HK-2 (cell line): ENCODE measurements at regions not wholly inside any gene's neighbourhood (a gene's known extent, or its start where the extent isn't known, plus 50 kb on each side); places are given as distances from the start of the nearest gene placed in this dataset.
A peak's percentile ranks its signal among the peaks of the same experiment; 100 is the strongest.

Experiments used
- DNase-seq: peaks from one replicate; pipeline ENCODE4 v3.0.0-alpha.2; 2018; ENCODE audit not compliant: unreplicated experiment

DNA sequence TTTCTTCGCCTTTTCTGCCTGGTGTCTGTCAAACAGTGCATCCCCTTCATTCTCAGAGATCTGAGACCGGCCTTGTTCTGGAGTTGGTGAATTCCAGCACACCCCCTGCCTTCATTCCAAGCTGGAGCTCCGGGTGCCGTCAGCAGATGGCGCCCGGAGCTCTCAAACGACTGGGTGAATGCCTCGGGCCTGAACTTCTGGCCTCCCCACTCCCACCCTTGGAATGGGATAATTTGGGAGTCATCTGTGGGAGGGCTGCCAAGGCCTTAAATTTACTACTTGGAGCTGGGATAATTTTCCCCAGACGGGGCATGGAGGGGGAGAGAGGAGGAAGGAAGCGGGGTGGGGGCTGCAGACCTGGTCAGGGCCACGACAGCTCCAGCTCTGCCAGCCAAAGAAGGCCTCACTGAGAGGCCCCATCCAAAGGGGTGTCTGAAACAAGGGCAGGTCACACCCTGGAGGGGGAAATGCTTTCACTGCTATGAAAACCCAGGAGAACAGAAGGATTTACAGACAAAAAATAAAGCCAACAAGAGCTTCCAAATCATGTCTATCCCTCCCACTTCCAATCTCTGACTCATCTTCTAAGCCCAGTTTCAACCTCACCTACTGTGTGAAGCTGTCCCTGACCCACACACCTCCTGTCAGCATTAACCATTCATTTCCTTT is 187.9 kb downstream of the OPA1 start:
- DNase-seq = peak; percentile 70

DNA sequence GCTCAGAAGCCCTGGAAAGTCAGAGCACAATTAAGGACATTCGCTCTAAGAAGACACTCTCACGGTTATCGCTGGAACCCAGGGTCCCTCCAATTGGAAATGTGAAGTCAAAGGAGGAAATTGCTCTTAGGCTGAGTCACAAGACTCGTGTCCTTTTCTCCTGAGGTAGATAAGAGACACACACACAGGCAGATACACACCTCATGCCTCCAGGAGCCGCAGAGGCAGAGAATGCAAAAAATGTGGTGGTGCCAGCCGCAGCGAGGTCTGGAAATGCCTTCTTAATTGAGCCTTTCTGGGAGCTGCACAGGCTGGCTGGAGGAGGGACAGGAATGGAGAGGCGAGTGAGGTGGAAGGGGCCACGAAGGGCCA is 189.3 kb downstream of the OPA1 start:
- peak; percentile 69 for DNase-seq

DNA sequence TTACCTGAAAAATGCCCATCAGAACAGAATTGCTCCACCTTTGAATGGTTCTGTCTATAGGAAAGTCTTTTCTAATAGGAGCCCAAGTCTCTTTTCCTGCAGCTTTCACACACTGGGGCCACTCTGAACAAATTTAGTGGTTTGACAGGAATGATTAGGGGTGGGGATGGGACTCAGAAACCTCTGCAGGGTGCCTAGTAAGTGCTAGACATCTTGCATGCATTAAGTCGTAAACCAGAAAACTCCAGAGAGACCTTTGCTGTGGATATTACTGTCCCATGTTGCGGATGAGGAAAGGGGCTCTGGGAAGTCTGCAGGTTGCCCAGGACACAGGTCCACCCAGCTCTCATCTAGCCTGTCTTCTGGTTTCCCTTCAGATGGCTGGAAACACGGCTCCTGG is 189.7 kb downstream of the OPA1 start:
- DNase-seq = no peak

- DNase-seq = no peak
These were observed 190.3 kb downstream of the OPA1 start for GRCh38 chr3:193783166-193783896.

- no peak for DNase-seq
These were observed 191.8 kb downstream of the OPA1 start for GRCh38 chr3:193784822-193785221.

DNA sequence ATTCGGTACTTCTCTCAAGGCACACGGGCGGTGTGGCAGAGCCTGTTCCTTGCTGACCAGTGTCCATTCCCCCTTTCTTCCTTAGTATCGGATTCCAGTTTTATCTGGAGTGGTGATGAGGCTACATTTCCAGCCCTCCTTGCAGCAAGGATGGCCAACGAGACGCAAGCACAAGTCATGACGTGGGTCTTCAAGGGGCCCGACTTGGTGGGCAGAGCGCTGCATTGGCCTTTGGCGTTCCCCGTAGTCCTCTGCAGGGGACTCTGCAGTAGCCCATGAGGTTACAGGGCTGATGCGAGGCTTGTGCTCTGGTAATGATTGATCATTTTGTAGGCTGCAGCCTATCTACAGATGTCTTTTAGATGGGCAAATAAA is 194.5 kb downstream of the OPA1 start:
- no peak for DNase-seq

DNA sequence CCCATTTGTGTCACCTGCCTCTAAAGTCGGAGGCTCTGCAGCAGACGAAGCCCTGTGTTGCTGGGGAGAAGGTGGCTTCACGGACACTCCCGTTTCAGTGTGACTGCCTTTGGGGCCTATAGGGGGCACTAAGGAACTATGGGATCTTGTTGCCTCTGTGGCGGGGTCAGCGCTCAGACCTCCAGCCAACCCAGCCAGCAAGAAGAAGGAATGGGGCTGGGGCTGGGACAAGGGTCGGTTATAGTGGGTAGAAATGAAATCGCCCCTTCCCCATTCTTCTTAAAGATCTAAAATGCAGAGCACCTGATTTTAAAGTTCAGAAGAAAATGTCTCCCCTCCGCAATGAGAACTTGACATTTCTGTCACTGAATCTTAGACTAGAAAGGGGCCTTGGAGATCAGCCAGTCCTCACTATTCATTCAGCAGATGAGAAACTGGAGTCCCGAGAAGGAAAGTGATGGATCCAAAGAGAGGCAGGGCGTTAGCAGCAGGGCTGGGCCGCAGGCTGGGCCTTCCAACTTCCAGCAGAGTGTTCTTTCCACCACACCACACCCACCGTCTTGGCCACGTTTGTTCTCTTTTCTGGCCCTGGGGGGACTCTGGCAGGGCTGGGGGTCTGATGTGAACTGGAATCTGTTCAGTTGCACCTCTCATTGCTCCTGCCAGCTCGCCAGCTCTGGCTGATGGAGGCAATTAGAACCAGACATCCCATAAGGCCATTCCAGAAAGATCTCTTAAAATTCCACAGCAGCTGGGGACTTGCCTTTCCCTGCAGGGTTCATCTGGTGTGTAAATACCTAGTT is 195.4 kb downstream of the OPA1 start:
- DNase-seq = peak; percentile 35

- no peak for DNase-seq
These were observed 196.4 kb downstream of the OPA1 start for GRCh38 chr3:193789455-193789854.

- DNase-seq = no peak
These were observed 197.3 kb downstream of the OPA1 start for GRCh38 chr3:193790086-193790990.

DNA sequence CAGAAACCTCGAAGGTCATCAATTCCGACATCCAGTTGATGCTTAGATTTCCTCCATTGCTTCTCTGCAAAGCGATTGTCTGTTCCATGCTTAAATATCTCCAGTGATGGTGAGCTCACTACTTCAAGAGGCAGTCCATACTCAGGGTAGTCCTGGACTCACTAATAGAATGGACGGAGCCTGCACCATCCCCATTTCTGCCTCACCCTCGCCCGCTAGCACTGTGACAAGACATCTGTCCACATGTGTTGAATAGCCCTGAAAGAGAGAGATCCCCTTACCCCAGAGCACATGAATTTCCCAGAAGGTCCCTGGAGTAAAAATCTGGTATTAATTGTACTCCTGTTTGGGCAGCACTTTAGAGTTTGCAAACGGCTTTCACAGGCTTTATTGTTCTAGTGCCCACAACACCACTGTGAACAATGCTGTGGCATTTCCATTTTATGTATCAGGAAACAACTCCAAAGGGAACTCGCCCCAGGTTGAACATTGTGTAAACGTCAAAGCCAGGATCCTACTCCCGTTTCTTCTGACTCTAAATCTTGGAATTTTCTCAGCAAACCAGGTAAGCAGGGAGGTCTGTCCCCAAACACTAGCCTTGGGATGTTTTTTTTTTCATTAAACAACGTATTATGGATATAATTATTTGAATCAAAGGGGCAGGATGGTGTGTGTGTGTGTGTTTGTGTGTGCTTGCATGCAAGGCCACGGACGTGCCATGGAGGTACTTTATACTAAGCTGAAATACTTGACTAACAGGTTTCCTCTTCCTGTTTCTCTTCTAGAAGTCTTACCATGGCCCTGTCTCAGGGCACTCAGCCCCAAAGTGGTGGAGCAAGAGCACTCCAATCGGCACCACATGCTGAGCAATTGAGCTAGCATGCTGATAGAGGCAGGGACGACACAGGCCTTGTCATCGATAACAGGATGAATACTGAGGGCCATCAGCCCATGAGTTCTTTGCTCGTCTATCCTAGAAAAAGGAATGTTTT is 198.3 kb downstream of the OPA1 start:
- no peak for DNase-seq

- no peak for DNase-seq
These were observed 200.1 kb downstream of the OPA1 start for GRCh38 chr3:193793123-193793522.

- no peak for DNase-seq
These were observed 201.2 kb downstream of the OPA1 start for GRCh38 chr3:193794002-193794881.

GRCh38 chr3:193795062-193795690 is 202.2 kb downstream of the OPA1 start:
- no peak for DNase-seq

DNA sequence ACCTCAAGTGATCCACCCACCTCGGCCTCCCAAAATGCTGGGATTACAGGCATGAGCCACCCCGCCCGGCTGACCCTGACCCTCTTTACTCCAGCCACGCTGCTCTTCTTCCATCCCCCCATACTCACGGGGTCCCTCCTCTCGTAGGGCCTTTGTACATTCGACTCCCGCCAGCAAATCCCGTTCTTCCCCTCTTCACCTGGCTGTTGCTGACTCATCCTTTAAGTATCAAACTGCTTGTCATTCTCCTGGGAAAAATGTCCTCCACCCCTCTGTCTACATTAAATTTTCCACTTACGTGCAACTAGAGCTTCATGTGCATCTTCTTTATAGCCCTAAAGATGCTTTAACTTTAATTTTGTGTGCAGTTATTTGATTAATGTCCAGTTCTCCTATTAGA is 203.1 kb downstream of the OPA1 start:
- DNase-seq = no peak

GRCh38 chr3:193797566-193797965 is 204.6 kb downstream of the OPA1 start:
- no peak for DNase-seq

GRCh38 chr3:193798051-193798450 is 205.0 kb downstream of the OPA1 start:
- DNase-seq = no peak

DNA sequence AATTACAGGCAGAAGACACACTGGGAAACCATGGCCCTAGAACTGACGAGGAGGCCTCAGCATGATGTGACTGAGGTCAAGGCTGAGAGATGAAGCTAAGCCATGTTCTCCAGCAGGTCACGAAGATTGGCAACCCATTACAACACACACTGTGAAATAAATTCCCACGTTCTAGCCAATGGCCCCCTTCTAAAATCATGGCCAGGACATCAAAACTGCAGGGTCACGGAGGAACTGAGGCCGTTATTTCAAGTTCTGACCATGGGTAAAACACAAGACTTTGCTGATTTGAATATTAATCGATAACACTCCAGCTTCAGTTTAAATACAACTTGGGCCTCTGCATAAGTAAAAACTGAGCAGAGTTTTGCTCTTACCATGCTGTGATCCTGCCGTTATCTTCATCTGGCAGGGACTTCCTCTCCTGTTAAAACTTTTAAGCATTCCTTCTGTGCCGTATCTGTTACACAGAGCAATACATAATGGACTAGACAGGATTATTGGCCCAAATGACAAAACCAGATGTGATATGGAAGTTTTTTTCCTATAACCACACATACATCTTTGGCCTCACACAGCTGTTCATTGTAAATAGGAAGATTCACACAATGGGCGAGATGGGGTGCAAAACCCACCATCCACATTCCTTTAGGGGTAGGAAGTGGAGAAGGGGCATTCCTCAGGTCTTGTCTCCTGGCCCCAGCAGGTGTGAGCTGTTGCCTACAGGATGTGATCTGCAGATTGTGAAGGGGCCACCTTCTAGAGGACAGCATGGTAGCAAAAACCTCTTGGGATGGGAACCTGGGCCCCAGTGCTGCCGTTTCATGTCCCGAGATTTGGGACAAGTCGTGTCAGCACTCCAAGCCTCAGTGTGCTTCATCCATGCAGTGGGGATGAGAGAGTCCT is 207.4 kb downstream of the OPA1 start:
- DNase-seq = no peak

DNA sequence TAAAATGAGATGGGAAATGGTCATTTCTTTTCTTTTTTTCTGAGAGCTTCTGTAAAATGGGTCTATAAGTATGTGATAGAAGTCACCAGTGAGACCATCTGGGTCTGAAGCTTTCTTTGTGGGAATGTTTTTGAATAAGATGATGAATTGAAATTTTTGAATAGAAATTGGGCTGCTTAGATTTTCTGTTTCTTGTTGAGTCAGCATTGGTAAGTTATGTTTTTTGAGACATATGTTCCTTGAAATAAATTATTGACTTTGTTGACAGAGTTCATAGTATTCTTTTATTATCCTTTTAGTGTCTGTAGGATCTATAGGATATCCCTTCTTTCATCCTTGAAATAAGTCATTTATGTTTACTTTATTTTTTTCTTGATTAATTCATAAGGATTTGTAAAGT is 208.1 kb downstream of the OPA1 start:
- no peak for DNase-seq
